Right lobe of liver (tissue), 4 donors: ENCODE measurements at regions not wholly inside any gene's neighbourhood (a gene's known extent, or its start where the extent isn't known, plus 50 kb on each side); places are given as distances from the start of the nearest gene placed in this dataset.

Experiments used
- POLR2A ChIP-seq: fragments of 450-650 bp; IDR thresholded peaks from one replicate; pipeline ENCODE4 v1.6.1; 2017; ENCODE audit warnings: antibody characterized with exemption, mild to moderate bottlenecking
- TF ChIP-seq, protein P1 (sequence below), 4 donors: fragments of 200-600 bp in 3 of 4; fragments of 450-650 bp in 1 of 4; IDR thresholded peaks; one replicate each; pipeline versions ENCODE4 v1.5.1 to v1.8.0; 2016 to 2022; ENCODE audit warnings: antibody characterized with exemption in 4 of 4, mild to moderate bottlenecking in 2 of 4
- donor health status: DM: no; HTN: no; CAD: no.
- donor health status: DM: no; HTN: no; CAD: no.
- donor health status: DM: no; HTN: yes; CAD: no.

DNA sequence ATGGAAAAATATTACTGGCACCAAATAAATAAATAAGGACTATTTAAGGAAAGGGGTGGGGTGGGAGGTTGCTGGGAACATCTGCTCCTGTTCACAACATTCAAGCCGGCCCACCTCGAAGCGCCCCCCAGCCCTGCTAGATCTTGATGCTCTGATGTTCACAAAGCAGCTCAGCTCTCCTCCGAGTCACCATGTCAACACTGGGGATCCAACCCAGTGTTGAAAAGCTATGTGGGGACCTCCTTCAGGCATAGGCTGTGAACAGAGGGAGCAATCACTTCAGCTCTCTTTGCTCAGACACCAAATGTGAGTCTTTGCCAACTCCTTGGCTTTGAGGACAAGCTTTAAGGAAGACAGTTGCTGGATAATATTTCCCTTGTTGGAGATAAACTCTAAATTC, 176.8 kb upstream of the NT5E start:
- TF ChIP-seq, protein P1, sequence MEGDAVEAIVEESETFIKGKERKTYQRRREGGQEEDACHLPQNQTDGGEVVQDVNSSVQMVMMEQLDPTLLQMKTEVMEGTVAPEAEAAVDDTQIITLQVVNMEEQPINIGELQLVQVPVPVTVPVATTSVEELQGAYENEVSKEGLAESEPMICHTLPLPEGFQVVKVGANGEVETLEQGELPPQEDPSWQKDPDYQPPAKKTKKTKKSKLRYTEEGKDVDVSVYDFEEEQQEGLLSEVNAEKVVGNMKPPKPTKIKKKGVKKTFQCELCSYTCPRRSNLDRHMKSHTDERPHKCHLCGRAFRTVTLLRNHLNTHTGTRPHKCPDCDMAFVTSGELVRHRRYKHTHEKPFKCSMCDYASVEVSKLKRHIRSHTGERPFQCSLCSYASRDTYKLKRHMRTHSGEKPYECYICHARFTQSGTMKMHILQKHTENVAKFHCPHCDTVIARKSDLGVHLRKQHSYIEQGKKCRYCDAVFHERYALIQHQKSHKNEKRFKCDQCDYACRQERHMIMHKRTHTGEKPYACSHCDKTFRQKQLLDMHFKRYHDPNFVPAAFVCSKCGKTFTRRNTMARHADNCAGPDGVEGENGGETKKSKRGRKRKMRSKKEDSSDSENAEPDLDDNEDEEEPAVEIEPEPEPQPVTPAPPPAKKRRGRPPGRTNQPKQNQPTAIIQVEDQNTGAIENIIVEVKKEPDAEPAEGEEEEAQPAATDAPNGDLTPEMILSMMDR (IDR thresholded peaks at IDR 0.05): no peak
- TF ChIP-seq POLR2A: no peak
